ENCODE measurements at regions not wholly inside any gene's neighbourhood (a gene's known extent, or its start where the extent isn't known, plus 50 kb on each side); places are given as distances from the start of the nearest gene placed in this dataset.

DNA sequence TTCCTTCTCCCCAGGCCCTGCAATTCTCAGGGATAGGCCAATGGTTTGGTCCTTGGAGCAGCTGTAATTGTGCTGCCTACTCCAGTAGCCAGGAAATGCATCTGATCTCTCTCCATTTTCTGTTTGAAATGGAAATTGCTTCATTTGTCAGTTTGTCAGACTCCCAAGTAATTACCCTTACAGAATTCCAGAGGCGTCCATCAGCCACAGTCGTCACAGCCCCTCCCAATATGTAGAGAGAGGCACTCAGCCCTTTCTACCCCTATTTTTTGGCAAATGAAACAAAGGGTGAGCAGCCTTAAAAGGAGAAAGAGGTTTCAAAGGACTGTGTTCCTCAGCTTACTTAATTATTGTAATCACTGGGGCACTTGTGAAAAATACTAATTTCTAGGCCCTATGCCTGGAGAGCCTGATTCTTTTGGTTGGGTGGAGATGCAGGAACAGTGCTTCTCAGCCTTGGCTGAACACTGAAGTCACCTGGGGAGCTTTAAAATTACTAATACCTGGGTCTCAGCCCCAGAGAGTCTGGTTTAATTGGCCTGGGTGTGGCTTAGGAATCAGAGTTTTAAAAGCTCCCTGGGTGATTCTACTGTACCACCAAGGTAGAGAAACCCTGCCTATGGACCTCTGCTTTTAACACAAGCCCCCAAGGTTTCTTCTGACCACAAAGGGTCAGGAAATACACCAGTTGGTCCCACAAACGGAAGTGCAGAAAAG is 190.0 kb downstream of the EMP1 start:
- TF ChIP-seq SIN3A (IDR thresholded peaks at IDR 0.05; ENCODE audit: borderline replicate concordance, insufficient read depth, low read length) (no peak), TAF1 (IDR thresholded peaks at IDR 0.05; ENCODE audit: borderline replicate concordance, insufficient read depth, low read length) (no peak), POLR2AphosphoS5 (IDR thresholded peaks at IDR 0.05; ENCODE audit: low read depth, low read length) (no peak)
- TF ChIP-seq, protein P1, sequence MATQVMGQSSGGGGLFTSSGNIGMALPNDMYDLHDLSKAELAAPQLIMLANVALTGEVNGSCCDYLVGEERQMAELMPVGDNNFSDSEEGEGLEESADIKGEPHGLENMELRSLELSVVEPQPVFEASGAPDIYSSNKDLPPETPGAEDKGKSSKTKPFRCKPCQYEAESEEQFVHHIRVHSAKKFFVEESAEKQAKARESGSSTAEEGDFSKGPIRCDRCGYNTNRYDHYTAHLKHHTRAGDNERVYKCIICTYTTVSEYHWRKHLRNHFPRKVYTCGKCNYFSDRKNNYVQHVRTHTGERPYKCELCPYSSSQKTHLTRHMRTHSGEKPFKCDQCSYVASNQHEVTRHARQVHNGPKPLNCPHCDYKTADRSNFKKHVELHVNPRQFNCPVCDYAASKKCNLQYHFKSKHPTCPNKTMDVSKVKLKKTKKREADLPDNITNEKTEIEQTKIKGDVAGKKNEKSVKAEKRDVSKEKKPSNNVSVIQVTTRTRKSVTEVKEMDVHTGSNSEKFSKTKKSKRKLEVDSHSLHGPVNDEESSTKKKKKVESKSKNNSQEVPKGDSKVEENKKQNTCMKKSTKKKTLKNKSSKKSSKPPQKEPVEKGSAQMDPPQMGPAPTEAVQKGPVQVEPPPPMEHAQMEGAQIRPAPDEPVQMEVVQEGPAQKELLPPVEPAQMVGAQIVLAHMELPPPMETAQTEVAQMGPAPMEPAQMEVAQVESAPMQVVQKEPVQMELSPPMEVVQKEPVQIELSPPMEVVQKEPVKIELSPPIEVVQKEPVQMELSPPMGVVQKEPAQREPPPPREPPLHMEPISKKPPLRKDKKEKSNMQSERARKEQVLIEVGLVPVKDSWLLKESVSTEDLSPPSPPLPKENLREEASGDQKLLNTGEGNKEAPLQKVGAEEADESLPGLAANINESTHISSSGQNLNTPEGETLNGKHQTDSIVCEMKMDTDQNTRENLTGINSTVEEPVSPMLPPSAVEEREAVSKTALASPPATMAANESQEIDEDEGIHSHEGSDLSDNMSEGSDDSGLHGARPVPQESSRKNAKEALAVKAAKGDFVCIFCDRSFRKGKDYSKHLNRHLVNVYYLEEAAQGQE (IDR thresholded peaks at IDR 0.05; ENCODE audit: insufficient read depth in 1 of 2, low read depth in 2 of 2, low read length in 2 of 2): no peak

Data from PFSK-1 (cell line).